Stimulated activated effector memory CD8-positive, alpha-beta T cell treated with anti-CD3 and anti-CD28 coated beads, Interleukin-12 subunit alpha, Interleukin-12 subunit beta, amount 100 ng/mL, for 72 hours (primary cell): ENCODE measurements at regions not wholly inside any gene's neighbourhood (a gene's known extent, or its start where the extent isn't known, plus 50 kb on each side); places are given as distances from the start of the nearest gene placed in this dataset.

Source experiments
- ATAC-seq: fragments of 150-1000 bp; cut with Tn5 transposase; 2 replicates; pipeline ENCODE4 v1.10.0; 2021
- DNase-seq, 2 donors: peaks; one replicate each; pipeline ENCODE4 v3.0.0; 2021 to 2022; ENCODE audit warnings: low spot score in 2 of 2
- H3K27ac Mint-ChIP-seq: one replicate; pipeline ENCODE4 v1.8.0; 2022; ENCODE audit warnings: mild to moderate bottlenecking, mixed read lengths
- H3K36me3 Mint-ChIP-seq: one replicate; pipeline ENCODE4 v1.8.0; 2022; ENCODE audit warnings: mild to moderate bottlenecking, mixed read lengths
- H3K4me1 Mint-ChIP-seq: one replicate; pipeline ENCODE4 v1.8.0; 2022; ENCODE audit warnings: mixed read lengths
- H3K4me3 Mint-ChIP-seq: one replicate; pipeline ENCODE4 v1.8.0; 2022; ENCODE audit warnings: mild to moderate bottlenecking, mixed read lengths
- H3K9me3 Mint-ChIP-seq: one replicate; pipeline ENCODE4 v1.8.0; 2022; ENCODE audit warnings: mixed read lengths

GRCh38 chr9:119053070-119053469 lies 316.2 kb downstream of the BRINP1 start:
- ATAC-seq: no peak

GRCh38 chr9:119060629-119061385 lies 308.4 kb downstream of the BRINP1 start:
- no peak overlapping the region for H3K27ac Mint-ChIP-seq
- no peak for DNase-seq

More at GRCh38 chr9:119053070-119053469, 316.2 kb downstream of the BRINP1 start:
- Mint-ChIP-seq H3K36me3 (no peaks in the 10 kb centered on the region), H3K4me1 (no peaks in the 10 kb centered on the region), H3K4me3 (no peak overlapping the region), H3K27ac (no peak overlapping the region), H3K9me3 (peaks cover 13% of the 10 kb centered on the region)
- no peak for DNase-seq

GRCh38 chr9:119071636-119072035 lies 297.6 kb downstream of the BRINP1 start:
- DNase-seq: no peak
- peaks cover 7% of the 10 kb centered on the region for H3K9me3 Mint-ChIP-seq

More at GRCh38 chr9:119060629-119061385, 308.4 kb downstream of the BRINP1 start:
- Mint-ChIP-seq H3K4me3 (no peak overlapping the region), H3K4me1 (no peaks in the 10 kb centered on the region), H3K36me3 (no peaks in the 10 kb centered on the region), H3K9me3 (peaks cover 7% of the 10 kb centered on the region)
- no peak for ATAC-seq

GRCh38 chr9:119074017-119074416 lies 295.2 kb downstream of the BRINP1 start:
- Mint-ChIP-seq H3K36me3 (no peaks in the 10 kb centered on the region), H3K4me1 (no peaks in the 10 kb centered on the region), H3K4me3 (no peak overlapping the region), H3K9me3 (peaks cover 6% of the 10 kb centered on the region), H3K27ac (no peak overlapping the region)
- ATAC-seq: no peak
- DNase-seq: no peak

More at GRCh38 chr9:119071636-119072035, 297.6 kb downstream of the BRINP1 start:
- Mint-ChIP-seq H3K36me3 (no peaks in the 10 kb centered on the region), H3K4me1 (no peaks in the 10 kb centered on the region), H3K4me3 (no peak overlapping the region), H3K27ac (no peak overlapping the region)
- no peak for ATAC-seq

GRCh38 chr9:119078015-119078414 lies 291.2 kb downstream of the BRINP1 start:
- no peak for ATAC-seq
- peaks cover 6% of the 10 kb centered on the region for H3K9me3 Mint-ChIP-seq

GRCh38 chr9:119083673-119084072 lies 285.6 kb downstream of the BRINP1 start:
- peaks cover 8% of the 10 kb centered on the region for H3K9me3 Mint-ChIP-seq
- H3K4me3 Mint-ChIP-seq: no peak overlapping the region
- no peaks in the 10 kb centered on the region for H3K36me3 Mint-ChIP-seq
- H3K27ac Mint-ChIP-seq: no peak overlapping the region
- DNase-seq: no peak
- no peaks in the 10 kb centered on the region for H3K4me1 Mint-ChIP-seq
- no peak for ATAC-seq

More at GRCh38 chr9:119078015-119078414, 291.2 kb downstream of the BRINP1 start:
- Mint-ChIP-seq H3K4me3 (no peak overlapping the region), H3K27ac (no peak overlapping the region), H3K36me3 (no peaks in the 10 kb centered on the region), H3K4me1 (no peaks in the 10 kb centered on the region)
- no peak for DNase-seq

- no peak overlapping the region for H3K27ac Mint-ChIP-seq
- no peak overlapping the region for H3K4me3 Mint-ChIP-seq
- no peak for DNase-seq
- ATAC-seq: no peak
- H3K9me3 Mint-ChIP-seq: peaks cover 8% of the 10 kb centered on the region
- H3K36me3 Mint-ChIP-seq: no peaks in the 10 kb centered on the region
- H3K4me1 Mint-ChIP-seq: no peaks in the 10 kb centered on the region
These were observed 282.6 kb downstream of the BRINP1 start for GRCh38 chr9:119086590-119086989.

- no peaks in the 10 kb centered on the region for H3K36me3 Mint-ChIP-seq
- DNase-seq: no peak
- no peak for ATAC-seq
- H3K4me3 Mint-ChIP-seq: no peak overlapping the region
- H3K9me3 Mint-ChIP-seq: peaks cover 10% of the 10 kb centered on the region
- no peak overlapping the region for H3K27ac Mint-ChIP-seq
- H3K4me1 Mint-ChIP-seq: no peaks in the 10 kb centered on the region
These were observed 281.2 kb downstream of the BRINP1 start for GRCh38 chr9:119088002-119088547.

- ATAC-seq (no peak), DNase-seq (no peak)
- no peak overlapping the region for H3K27ac Mint-ChIP-seq
- no peak overlapping the region for H3K4me3 Mint-ChIP-seq
- H3K9me3 Mint-ChIP-seq: peaks cover 10% of the 10 kb centered on the region
- H3K4me1 Mint-ChIP-seq: no peaks in the 10 kb centered on the region
- H3K36me3 Mint-ChIP-seq: no peaks in the 10 kb centered on the region
These were observed 278.2 kb downstream of the BRINP1 start for GRCh38 chr9:119091074-119091473.

GRCh38 chr9:119092125-119092524 lies 277.1 kb downstream of the BRINP1 start:
- Mint-ChIP-seq H3K9me3 (peaks cover 7% of the 10 kb centered on the region), H3K4me1 (no peaks in the 10 kb centered on the region), H3K4me3 (no peak overlapping the region), H3K36me3 (no peaks in the 10 kb centered on the region), H3K27ac (no peak overlapping the region)
- ATAC-seq: no peak
- no peak for DNase-seq

- H3K4me3 Mint-ChIP-seq: no peak overlapping the region
- H3K36me3 Mint-ChIP-seq: no peaks in the 10 kb centered on the region
- H3K27ac Mint-ChIP-seq: no peak overlapping the region
- peaks cover 8% of the 10 kb centered on the region for H3K9me3 Mint-ChIP-seq
- no peaks in the 10 kb centered on the region for H3K4me1 Mint-ChIP-seq
- no peak for ATAC-seq
- no peak for DNase-seq
These were observed 275.1 kb downstream of the BRINP1 start for GRCh38 chr9:119094086-119094485.

- ATAC-seq (no peak), DNase-seq (no peak)
- no peak overlapping the region for H3K27ac Mint-ChIP-seq
- no peak overlapping the region for H3K4me3 Mint-ChIP-seq
- H3K9me3 Mint-ChIP-seq: peaks cover 11% of the 10 kb centered on the region
- H3K4me1 Mint-ChIP-seq: no peaks in the 10 kb centered on the region
- no peaks in the 10 kb centered on the region for H3K36me3 Mint-ChIP-seq
These were observed 274.2 kb downstream of the BRINP1 start for GRCh38 chr9:119095072-119095471.

- Mint-ChIP-seq H3K4me3 (no peak overlapping the region), H3K4me1 (no peaks in the 10 kb centered on the region), H3K9me3 (peaks cover 4% of the 10 kb centered on the region), H3K27ac (no peak overlapping the region), H3K36me3 (no peaks in the 10 kb centered on the region)
- DNase-seq (no peak), ATAC-seq (no peak)
These were observed 268.2 kb downstream of the BRINP1 start for GRCh38 chr9:119101048-119101447.

- Mint-ChIP-seq H3K9me3 (peaks cover 5% of the 10 kb centered on the region), H3K36me3 (no peaks in the 10 kb centered on the region), H3K27ac (no peak overlapping the region), H3K4me3 (no peak overlapping the region), H3K4me1 (no peaks in the 10 kb centered on the region)
- ATAC-seq: no peak
- DNase-seq: no peak
These were observed 254.6 kb downstream of the BRINP1 start for GRCh38 chr9:119114681-119115080.
